GM10266 (cell line): ENCODE measurements at regions not wholly inside any gene's neighbourhood (a gene's known extent, or its start where the extent isn't known, plus 50 kb on each side); places are given as distances from the start of the nearest gene placed in this dataset.

ENCODE experiments used
- DNase-seq: peaks from one replicate; pipeline ENCODE4 v3.0.0; 2012; ENCODE audit errors: extremely low spot score
- TF ChIP-seq, protein P1 (sequence below): IDR thresholded peaks from 2 replicates; pipeline ENCODE4 v1.5.1; 2012; ENCODE audit warnings: mild to moderate bottlenecking, low read depth; ENCODE audit not compliant: control insufficient read depth, insufficient read depth; ENCODE audit errors: missing control alignments

- TF ChIP-seq, protein P1, sequence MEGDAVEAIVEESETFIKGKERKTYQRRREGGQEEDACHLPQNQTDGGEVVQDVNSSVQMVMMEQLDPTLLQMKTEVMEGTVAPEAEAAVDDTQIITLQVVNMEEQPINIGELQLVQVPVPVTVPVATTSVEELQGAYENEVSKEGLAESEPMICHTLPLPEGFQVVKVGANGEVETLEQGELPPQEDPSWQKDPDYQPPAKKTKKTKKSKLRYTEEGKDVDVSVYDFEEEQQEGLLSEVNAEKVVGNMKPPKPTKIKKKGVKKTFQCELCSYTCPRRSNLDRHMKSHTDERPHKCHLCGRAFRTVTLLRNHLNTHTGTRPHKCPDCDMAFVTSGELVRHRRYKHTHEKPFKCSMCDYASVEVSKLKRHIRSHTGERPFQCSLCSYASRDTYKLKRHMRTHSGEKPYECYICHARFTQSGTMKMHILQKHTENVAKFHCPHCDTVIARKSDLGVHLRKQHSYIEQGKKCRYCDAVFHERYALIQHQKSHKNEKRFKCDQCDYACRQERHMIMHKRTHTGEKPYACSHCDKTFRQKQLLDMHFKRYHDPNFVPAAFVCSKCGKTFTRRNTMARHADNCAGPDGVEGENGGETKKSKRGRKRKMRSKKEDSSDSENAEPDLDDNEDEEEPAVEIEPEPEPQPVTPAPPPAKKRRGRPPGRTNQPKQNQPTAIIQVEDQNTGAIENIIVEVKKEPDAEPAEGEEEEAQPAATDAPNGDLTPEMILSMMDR, result no peak
- DNase-seq, result no peak
Observed at GRCh38 chr6:44527181-44527580, 139.7 kb downstream of the CDC5L start.

- no peak for DNase-seq
- TF ChIP-seq, protein P1, result no peak
Observed at GRCh38 chr6:44527583-44528369, 140.3 kb downstream of the CDC5L start.

- DNase-seq, result no peak
- TF ChIP-seq, protein P1, result no peak
Observed at GRCh38 chr6:44528370-44528644, 140.8 kb downstream of the CDC5L start.

DNA sequence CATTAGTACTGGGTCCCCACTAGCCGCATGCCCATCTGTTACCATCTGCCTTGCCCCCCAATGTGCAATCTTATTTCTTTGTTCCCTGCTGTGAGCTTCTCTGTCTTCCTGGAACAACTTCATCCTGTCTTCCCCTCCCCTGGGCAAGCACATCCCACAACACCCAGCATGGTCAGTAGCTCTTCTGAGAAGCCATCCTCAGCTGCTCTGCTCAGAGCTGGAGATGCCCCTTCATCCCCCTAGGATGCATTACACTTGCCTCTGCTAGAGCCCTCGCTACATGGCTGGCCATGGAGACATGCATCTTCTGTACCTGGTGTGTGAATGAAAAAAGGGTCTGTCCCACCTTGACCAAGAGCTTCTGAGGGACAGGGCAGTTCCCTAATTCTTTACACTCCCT lies 141.2 kb downstream of the CDC5L start:
- TF ChIP-seq, protein P1, result no peak
- no peak for DNase-seq

DNA sequence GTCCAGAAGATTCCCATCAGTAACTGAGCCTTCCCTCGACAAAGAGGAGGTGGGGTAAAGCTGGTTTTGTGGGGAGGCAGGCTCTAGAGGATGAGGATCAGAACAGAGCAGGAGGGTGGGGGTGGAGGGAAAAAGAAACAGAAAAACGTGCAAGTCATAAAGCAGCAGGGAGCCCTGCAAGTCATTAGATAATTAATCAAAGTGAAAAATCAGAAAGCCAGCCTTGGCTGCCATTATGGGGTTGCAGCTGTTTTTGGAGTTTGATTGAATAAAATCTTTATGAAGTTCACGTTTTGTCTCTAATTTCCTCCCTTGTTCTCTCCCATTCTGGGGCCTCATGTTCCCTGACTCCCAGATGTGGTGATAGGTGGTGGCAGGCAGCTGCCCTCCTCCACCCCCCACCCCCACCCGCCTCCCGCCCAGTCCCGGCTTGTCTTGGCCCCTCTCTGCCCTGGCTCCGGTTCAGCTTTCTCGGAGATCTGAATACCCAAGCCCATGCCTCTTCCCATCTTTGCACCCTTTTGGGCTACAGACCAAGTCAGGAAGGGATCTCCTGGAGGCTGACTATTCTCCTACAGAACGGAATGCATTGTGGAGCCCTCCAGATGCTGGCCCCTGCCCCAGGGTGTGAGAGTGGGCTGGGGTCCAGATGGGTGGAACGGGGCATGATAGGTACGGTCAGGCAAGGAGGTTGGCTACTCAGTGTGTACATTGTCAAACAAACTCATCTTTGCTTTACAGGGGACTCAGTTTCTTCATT lies 141.8 kb downstream of the CDC5L start:
- TF ChIP-seq, protein P1, result no peak
- no peak for DNase-seq

DNA sequence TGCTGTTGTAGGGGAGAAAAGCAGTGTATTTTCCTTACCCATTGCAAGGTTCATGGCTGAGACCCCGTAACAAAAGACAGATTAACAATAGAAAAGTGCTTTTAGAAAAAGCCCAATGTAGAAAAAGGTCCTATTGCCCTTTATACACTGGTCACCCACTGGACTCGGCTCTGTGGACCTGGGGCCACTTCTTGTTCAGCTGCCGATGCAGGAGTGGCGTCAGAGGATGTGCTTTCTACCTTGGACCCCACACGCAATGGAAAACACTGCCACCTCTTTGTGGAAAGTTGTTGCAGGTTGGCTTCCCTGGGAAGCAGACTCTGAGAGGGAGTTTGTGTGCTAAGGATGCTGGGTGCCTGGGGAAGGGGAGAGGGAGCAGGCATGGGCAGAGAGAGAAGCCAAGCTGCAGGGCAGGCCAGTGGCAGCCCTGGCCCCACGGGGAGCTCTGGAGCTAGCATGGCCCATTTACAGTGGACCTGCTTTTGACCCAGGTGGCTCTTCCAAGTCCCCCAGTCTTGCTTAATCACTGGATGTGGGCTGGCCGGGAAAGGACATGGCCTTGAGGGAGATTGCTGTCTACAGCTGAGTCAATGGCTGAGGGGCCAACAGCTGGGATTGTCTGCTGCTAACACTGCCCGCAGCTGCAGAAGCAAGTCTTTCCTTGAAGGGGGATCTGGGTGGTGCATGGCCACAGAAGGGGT lies 142.9 kb downstream of the CDC5L start:
- no peak for DNase-seq
- TF ChIP-seq, protein P1, result no peak

DNA sequence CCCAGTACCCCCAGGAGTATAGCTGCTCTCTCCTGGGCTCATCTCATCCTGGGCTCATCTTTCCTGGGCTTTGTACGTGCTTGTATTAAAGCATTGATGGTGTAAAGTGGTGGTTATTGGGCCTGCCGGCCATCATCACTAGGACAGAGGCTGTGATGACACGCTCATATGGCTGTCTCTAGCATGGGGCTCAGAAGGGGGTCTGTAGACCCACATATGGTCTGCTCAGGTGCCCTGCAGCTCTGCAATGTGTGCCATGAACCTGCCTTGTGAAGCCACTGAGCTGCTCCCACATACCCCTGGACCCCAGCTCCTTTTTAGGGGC lies 143.4 kb downstream of the CDC5L start:
- DNase-seq, result no peak
- TF ChIP-seq, protein P1, result no peak
